GM20000 (cell line): ENCODE measurements at regions not wholly inside any gene's neighbourhood (a gene's known extent, or its start where the extent isn't known, plus 50 kb on each side); places are given as distances from the start of the nearest gene placed in this dataset.

Experiments used
- DNase-seq: peaks from one replicate; pipeline ENCODE4 v3.0.0; 2012; ENCODE audit warnings: low spot score
- CTCF ChIP-seq: IDR thresholded peaks from 2 replicates; pipeline ENCODE4 v1.5.1; 2012; ENCODE audit warnings: mild to moderate bottlenecking, control low read depth; ENCODE audit errors: extremely low read depth, missing control alignments

DNA sequence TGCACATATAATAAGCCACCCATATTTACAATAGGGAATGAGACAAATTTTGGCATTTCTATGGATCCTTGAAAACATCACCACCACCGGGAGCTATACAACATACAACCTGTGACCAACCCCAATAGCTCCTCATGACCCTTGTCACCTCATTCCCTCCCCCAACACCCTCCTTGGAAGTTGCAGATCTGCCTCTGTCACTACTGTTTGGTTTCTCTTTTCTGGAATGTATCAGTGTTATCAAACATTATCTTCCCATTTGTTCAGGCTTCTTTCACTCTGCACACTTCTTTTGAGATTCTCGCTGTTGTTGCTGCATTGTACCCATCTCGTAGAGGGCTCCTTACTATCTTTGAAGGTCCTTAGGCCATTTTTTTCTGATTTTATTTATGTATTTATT is 75.6 kb downstream of the ZNF280B start:
- no peak for DNase-seq
- TF ChIP-seq CTCF: no peak

GRCh38 chr22:22433770-22434169 is 74.8 kb downstream of the ZNF280B start:
- no peak for TF ChIP-seq CTCF

More at GRCh38 chr22:22433770-22434169, 74.8 kb downstream of the ZNF280B start:
- DNase-seq: no peak
